Activated CD4-positive, alpha-beta T cell treated with anti-CD3 and anti-CD28 coated beads for 36 hours (primary cell): ENCODE measurements at regions not wholly inside any gene's neighbourhood (a gene's known extent, or its start where the extent isn't known, plus 50 kb on each side); places are given as distances from the start of the nearest gene placed in this dataset.

Source experiments
- ATAC-seq: fragments of 200-7000 bp; cut with Tn5 transposase; one replicate; pipeline ENCODE4 v1.10.0; 2021; ENCODE audit warnings: mild to moderate bottlenecking, moderate library complexity
- CTCF ChIA-PET: fragments of 350-600 bp; sonication (Branson Sonifier 250); formaldehyde crosslinking; loops from one replicate; lab custom pipeline; 2021; ENCODE audit warnings: antibody characterized with exemption; lab: Charles Lee
- POLR2A ChIA-PET: fragments of 350-600 bp; sonication (Branson Sonifier 250); formaldehyde crosslinking; loops from one replicate; lab custom pipeline; 2021; ENCODE audit warnings: antibody characterized with exemption, inconsistent platforms; lab: Charles Lee
- DNase-seq: peaks from one replicate; pipeline ENCODE4 v3.0.0-alpha.2; 2020
- H3K27ac Mint-ChIP-seq: one replicate; pipeline ENCODE4 v1.8.0; 2021; ENCODE audit warnings: mixed read lengths
- H3K27me3 Mint-ChIP-seq: one replicate; pipeline ENCODE4 v1.8.0; 2021; ENCODE audit warnings: mixed read lengths
- H3K36me3 Mint-ChIP-seq: one replicate; pipeline ENCODE4 v1.8.0; 2021; ENCODE audit warnings: low read depth, mixed read lengths
- H3K4me1 Mint-ChIP-seq: one replicate; pipeline ENCODE4 v1.8.0; 2021; ENCODE audit warnings: mixed read lengths
- H3K4me3 Mint-ChIP-seq: one replicate; pipeline ENCODE4 v1.8.0; 2021; ENCODE audit warnings: mild to moderate bottlenecking, moderate library complexity, mixed read lengths
- H3K9me3 Mint-ChIP-seq: one replicate; pipeline ENCODE4 v1.8.0; 2021; ENCODE audit warnings: low read depth, mixed read lengths
- intact Hi-C, 2 experiments: fragments of 100-400 bp; cut with DNase I in 1 of 2; cut with micrococcal nuclease in 1 of 2; formaldehyde crosslinking; loops; one replicate each; pipeline versions ENCODE4 v1.14.2 to v1.15.1; 2022 to 2024; cut with DNase I, micrococcal nuclease

DNA sequence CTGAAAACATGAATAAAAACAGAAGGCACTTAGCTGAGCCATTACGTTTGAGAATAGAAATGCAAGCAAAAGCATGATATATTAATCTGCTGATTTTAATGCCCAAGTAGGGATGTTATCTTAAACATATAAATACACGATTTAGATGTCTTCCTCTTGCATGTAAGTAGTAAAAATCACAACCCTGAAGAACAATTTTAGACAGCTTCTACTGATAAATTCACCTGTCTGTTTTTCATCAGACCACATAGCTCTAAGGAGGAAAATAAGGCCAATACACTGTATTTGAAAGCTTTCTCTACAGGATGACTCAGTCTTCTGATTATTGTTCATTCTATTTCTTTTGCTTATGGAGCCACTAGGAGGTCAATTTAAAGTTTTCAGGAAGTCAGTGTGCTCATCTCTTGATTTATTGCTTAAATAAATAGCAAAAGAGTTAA, 210.9 kb upstream of the CHRM2 start:
- DNase-seq (no peak), ATAC-seq (no peak)
- Mint-ChIP-seq H3K36me3 (no peaks in the 10 kb centered on the region), H3K9me3 (peaks cover 7% of the 10 kb centered on the region), H3K27ac (no peak overlapping the region), H3K4me1 (no peaks in the 10 kb centered on the region), H3K4me3 (no peak overlapping the region), H3K27me3 (no peaks in the 10 kb centered on the region)
- intact Hi-C loops, result no loop called here
- POLR2A ChIA-PET, result no interaction called here
- CTCF ChIA-PET, result no interaction called here

DNA sequence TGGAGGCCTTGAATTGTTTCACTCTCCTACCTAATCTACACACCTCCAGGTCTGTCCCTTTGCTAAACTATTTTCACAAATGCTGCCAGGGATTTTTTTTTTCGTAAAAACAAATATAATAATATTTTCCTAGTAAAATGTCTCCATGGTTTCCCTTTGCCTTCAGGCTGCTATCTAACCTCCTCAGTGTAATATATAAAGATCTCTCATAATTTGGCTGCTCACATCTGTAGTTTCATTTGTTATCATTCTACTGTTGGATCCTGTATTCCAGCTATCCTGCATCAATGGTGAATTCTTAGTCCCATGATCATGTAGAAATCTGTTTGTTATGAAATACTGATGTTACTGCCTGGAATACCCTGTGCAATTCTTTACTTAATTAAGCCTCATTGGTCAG, 211.9 kb upstream of the CHRM2 start:
- ATAC-seq (no peak), DNase-seq (no peak)
- Mint-ChIP-seq H3K4me3 (no peak overlapping the region), H3K9me3 (peaks cover 3% of the 10 kb centered on the region), H3K27me3 (no peaks in the 10 kb centered on the region), H3K4me1 (no peaks in the 10 kb centered on the region), H3K27ac (no peak overlapping the region), H3K36me3 (no peaks in the 10 kb centered on the region)
- ChIA-PET POLR2A (no interaction called here), CTCF (no interaction called here)
- intact Hi-C loops, result no loop called here

DNA sequence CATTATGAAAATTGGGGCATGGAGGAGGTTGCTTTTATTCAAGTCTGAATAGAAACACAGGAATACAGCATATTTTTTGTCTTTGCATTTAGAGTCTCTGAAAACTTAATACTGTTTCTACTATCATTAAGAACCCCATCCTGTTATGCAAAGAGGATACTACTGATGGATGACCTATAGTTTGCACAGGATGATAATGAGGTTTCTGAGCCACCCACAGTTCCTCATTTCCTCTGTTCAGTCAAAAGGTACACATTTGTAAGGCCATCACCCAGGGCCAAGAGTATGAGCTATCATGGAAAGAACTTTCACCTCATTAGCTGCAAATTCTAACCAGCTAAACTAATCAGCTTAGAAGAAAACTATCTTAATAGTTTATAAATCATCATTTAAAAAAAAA, 213.0 kb upstream of the CHRM2 start:
- CTCF ChIA-PET, result no interaction called here
- H3K36me3 Mint-ChIP-seq, result no peaks in the 10 kb centered on the region
- peaks cover 3% of the 10 kb centered on the region for H3K9me3 Mint-ChIP-seq
- H3K4me3 Mint-ChIP-seq, result no peak overlapping the region
- intact Hi-C loops, result no loop called here
- H3K27me3 Mint-ChIP-seq, result no peaks in the 10 kb centered on the region
- no peak for DNase-seq
- ATAC-seq, result no peak
- POLR2A ChIA-PET, result no interaction called here
- H3K27ac Mint-ChIP-seq, result no peak overlapping the region
- H3K4me1 Mint-ChIP-seq, result no peaks in the 10 kb centered on the region

- intact Hi-C loops, result no loop called here
- H3K27me3 Mint-ChIP-seq, result no peaks in the 10 kb centered on the region
- H3K27ac Mint-ChIP-seq, result no peak overlapping the region
- POLR2A ChIA-PET, result no interaction called here
- ATAC-seq (no peak), DNase-seq (no peak)
- CTCF ChIA-PET, result no interaction called here
- H3K9me3 Mint-ChIP-seq, result peaks cover 3% of the 10 kb centered on the region
- H3K36me3 Mint-ChIP-seq, result no peaks in the 10 kb centered on the region
- no peak overlapping the region for H3K4me3 Mint-ChIP-seq
- H3K4me1 Mint-ChIP-seq, result no peaks in the 10 kb centered on the region
Measured at GRCh38 chr7:136654406-136654805, 214.0 kb upstream of the CHRM2 start.

- H3K4me3 Mint-ChIP-seq, result no peak overlapping the region
- H3K27me3 Mint-ChIP-seq, result no peaks in the 10 kb centered on the region
- intact Hi-C loops, result no loop called here
- no peaks in the 10 kb centered on the region for H3K36me3 Mint-ChIP-seq
- no peak for ATAC-seq
- DNase-seq, result no peak
- H3K4me1 Mint-ChIP-seq, result no peaks in the 10 kb centered on the region
- no peak overlapping the region for H3K27ac Mint-ChIP-seq
- ChIA-PET POLR2A (no interaction called here), CTCF (no interaction called here)
- peaks cover 8% of the 10 kb centered on the region for H3K9me3 Mint-ChIP-seq
Measured at GRCh38 chr7:136652635-136653370, 215.6 kb upstream of the CHRM2 start.

- intact Hi-C loops, result no loop called here
- Mint-ChIP-seq H3K4me1 (no peaks in the 10 kb centered on the region), H3K27ac (no peak overlapping the region), H3K9me3 (peaks cover 7% of the 10 kb centered on the region), H3K27me3 (no peaks in the 10 kb centered on the region), H3K36me3 (no peaks in the 10 kb centered on the region), H3K4me3 (no peak overlapping the region)
- no peak for ATAC-seq
- ChIA-PET POLR2A (no interaction called here), CTCF (no interaction called here)
- DNase-seq, result no peak
Measured at GRCh38 chr7:136640977-136641376, 227.5 kb upstream of the CHRM2 start.

GRCh38 chr7:136637813-136638212, 230.6 kb upstream of the CHRM2 start:
- no peaks in the 10 kb centered on the region for H3K4me1 Mint-ChIP-seq
- H3K27me3 Mint-ChIP-seq, result no peaks in the 10 kb centered on the region
- ChIA-PET CTCF (interaction anchor here (0.8 kb wide), 1 partner anchor 126 kb away, joined by 4 read pairs; no protein-coding TSS in a partner anchor), POLR2A (no interaction called here)
- peaks cover 2% of the 10 kb centered on the region for H3K9me3 Mint-ChIP-seq
- intact Hi-C loops, result no loop called here
- no peak overlapping the region for H3K27ac Mint-ChIP-seq
- no peak overlapping the region for H3K4me3 Mint-ChIP-seq
- DNase-seq (no peak), ATAC-seq (no peak)
- no peaks in the 10 kb centered on the region for H3K36me3 Mint-ChIP-seq

DNA sequence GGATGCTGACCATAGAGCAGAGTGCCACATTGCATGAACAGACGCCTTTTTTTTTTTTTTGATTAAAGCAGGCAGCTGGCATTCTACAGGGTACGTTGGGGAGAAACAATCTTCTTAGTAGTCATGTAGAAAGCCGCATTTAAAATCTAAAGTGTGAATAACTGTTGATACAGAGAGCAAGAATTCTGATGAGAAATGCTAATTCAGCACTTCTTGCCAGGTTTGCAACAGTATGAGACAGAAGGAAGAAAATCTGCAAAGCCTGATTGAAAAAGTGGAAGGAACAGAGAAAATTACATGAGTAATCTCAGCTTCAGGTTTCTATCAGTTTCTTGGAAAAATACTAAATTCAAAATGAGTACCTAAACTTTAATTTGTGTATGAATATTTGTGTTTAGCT, 232.7 kb upstream of the CHRM2 start:
- POLR2A ChIA-PET, result no interaction called here
- Mint-ChIP-seq H3K27ac (no peak overlapping the region), H3K9me3 (peaks cover 5% of the 10 kb centered on the region), H3K36me3 (no peaks in the 10 kb centered on the region), H3K4me1 (no peaks in the 10 kb centered on the region), H3K27me3 (no peaks in the 10 kb centered on the region), H3K4me3 (no peak overlapping the region)
- intact Hi-C loops, result no loop called here
- CTCF ChIA-PET, result no interaction called here
- no peak for ATAC-seq
- DNase-seq, result no peak

- Mint-ChIP-seq H3K4me1 (no peaks in the 10 kb centered on the region), H3K9me3 (peaks cover 4% of the 10 kb centered on the region), H3K27me3 (no peaks in the 10 kb centered on the region), H3K4me3 (no peak overlapping the region), H3K27ac (no peak overlapping the region), H3K36me3 (no peaks in the 10 kb centered on the region)
- CTCF ChIA-PET, result no interaction called here
- intact Hi-C loops, result no loop called here
- ATAC-seq, result no peak
- POLR2A ChIA-PET, result no interaction called here
- no peak for DNase-seq
Measured at GRCh38 chr7:136618818-136619217, 249.6 kb upstream of the CHRM2 start.

DNA sequence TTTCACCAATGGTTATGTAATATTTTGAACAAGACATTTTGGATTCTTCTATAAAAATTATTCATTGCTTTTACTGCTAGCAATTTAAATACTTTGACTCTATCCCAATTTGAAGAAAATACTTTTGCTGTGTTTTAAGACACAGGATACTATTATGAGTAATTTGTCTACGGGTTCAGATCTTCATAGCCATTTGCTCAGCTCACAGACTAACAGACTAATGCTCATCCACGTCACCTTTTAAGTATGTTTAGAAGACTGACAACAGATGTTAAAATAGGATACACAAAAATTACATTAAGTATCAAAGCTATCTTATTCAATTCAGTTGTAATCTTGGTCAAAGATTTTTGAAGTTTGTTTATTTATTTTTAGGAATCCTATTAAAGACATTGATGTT, 251.3 kb upstream of the CHRM2 start:
- ChIA-PET CTCF (no interaction called here), POLR2A (no interaction called here)
- Mint-ChIP-seq H3K27ac (no peak overlapping the region), H3K4me1 (no peaks in the 10 kb centered on the region), H3K9me3 (peaks cover 6% of the 10 kb centered on the region), H3K27me3 (no peaks in the 10 kb centered on the region), H3K4me3 (no peak overlapping the region), H3K36me3 (no peaks in the 10 kb centered on the region)
- DNase-seq (no peak), ATAC-seq (no peak)
- intact Hi-C loops, result no loop called here

DNA sequence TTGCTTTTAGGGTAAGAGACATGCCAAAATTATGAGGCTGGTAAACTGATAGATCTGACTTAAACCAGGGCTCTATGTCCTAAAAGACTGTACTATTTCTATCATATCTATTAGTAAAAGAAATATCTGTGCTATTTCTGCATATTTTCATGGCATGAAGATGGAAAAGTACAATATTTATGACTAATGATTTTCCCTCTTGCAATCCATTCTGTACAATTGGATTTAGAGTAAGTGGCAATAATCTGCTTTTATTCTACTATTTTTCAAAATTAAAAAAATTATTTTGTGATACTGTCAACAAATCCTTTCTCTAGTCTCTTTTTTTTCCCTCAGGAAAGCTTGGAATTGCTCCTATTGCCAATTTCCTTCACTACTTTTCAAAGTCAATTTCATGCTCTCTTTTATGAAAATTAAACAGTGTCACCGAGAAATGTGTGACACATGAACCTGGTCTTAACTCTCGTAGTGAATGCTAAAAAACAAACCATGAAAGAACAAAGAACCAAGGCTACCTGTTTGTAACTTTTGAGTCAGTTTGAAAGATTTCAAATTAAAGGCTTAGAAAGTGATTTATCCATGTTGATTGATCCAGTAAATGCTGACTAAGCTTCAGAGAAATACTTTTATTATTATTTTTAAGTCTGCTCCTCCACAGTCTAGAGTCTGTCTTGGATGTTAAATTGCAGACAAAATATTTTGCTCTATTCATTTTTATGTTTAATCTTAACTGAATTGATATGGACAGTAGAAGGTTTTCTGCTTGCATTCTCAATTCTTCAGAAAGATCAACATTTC, 262.7 kb upstream of the CHRM2 start:
- Mint-ChIP-seq H3K36me3 (no peaks in the 10 kb centered on the region), H3K4me3 (no peak overlapping the region), H3K4me1 (no peaks in the 10 kb centered on the region), H3K27me3 (no peaks in the 10 kb centered on the region), H3K27ac (no peak overlapping the region), H3K9me3 (peaks cover 9% of the 10 kb centered on the region)
- intact Hi-C loops, result no loop called here
- ATAC-seq, result no peak
- CTCF ChIA-PET, result no interaction called here
- POLR2A ChIA-PET, result no interaction called here
- no peak for DNase-seq

GRCh38 chr7:136601772-136602171, 266.7 kb upstream of the CHRM2 start:
- intact Hi-C loops, result no loop called here
- ChIA-PET CTCF (no interaction called here), POLR2A (no interaction called here)
- ATAC-seq (no peak), DNase-seq (no peak)
- Mint-ChIP-seq H3K36me3 (no peaks in the 10 kb centered on the region), H3K9me3 (peaks cover 12% of the 10 kb centered on the region), H3K4me3 (no peak overlapping the region), H3K27ac (no peak overlapping the region), H3K27me3 (no peaks in the 10 kb centered on the region), H3K4me1 (no peaks in the 10 kb centered on the region)
